SU-DHL-6 (cell line): ENCODE measurements at regions not wholly inside any gene's neighbourhood (a gene's known extent, or its start where the extent isn't known, plus 50 kb on each side); places are given as distances from the start of the nearest gene placed in this dataset.

ENCODE experiments used
- CTCF ChIP-seq: fragments of 200-600 bp; sonication (generic); IDR thresholded peaks from one replicate; pipeline ENCODE4 v1.5.1; 2017; ENCODE audit warnings: antibody characterized with exemption, mild to moderate bottlenecking, low read length, moderate library complexity; ENCODE audit not compliant: insufficient read depth, poor library complexity, severe bottlenecking
- EZH2phosphoT487 ChIP-seq: fragments of 200-600 bp; sonication (generic), shearing (Covaris generic); conservative IDR thresholded peaks from 2 replicates; pipeline ENCODE4 v1.6.1; 2018; ENCODE audit warnings: mild to moderate bottlenecking, antibody characterized with exemption, low read length, moderate library complexity, mixed read lengths

- TF ChIP-seq CTCF: no peak
- TF ChIP-seq EZH2phosphoT487: no peak
Measured at GRCh38 chr5:38753141-38753540, 92.7 kb upstream of the OSMR start.
